Trophoblast cell (in vitro differentiated cells and primary cell): ENCODE measurements at regions not wholly inside any gene's neighbourhood (a gene's known extent, or its start where the extent isn't known, plus 50 kb on each side); places are given as distances from the start of the nearest gene placed in this dataset.

ENCODE experiments used
- DNase-seq, 2 donors: peaks; one replicate each; pipeline ENCODE4 v3.0.0-alpha.2; 2016
- H2AFZ ChIP-seq: 2 replicates; pipeline ENCODE4 v1.6.1; 2013; ENCODE audit warnings: low read length, moderate library complexity, mild to moderate bottlenecking; ENCODE audit not compliant: insufficient read depth, poor library complexity
- H2AK5ac ChIP-seq: 2 replicates; pipeline ENCODE4 v1.6.1; 2013; ENCODE audit warnings: mild to moderate bottlenecking, low read length
- H2BK120ac ChIP-seq: 2 replicates; pipeline ENCODE4 v1.6.1; 2013; ENCODE audit warnings: low read length, mild to moderate bottlenecking, moderate library complexity; ENCODE audit not compliant: insufficient read depth, poor library complexity
- H2BK12ac ChIP-seq: 2 replicates; pipeline ENCODE4 v1.6.1; 2013; ENCODE audit warnings: mild to moderate bottlenecking, low read length, moderate library complexity
- H2BK5ac ChIP-seq: 2 replicates; pipeline ENCODE4 v1.6.1; 2013; ENCODE audit warnings: low read length, low read depth, moderate library complexity, mild to moderate bottlenecking; ENCODE audit not compliant: poor library complexity
- H3K14ac ChIP-seq: 2 replicates; pipeline ENCODE4 v1.6.1; 2013; ENCODE audit warnings: mild to moderate bottlenecking, low read length
- H3K18ac ChIP-seq: 2 replicates; pipeline ENCODE4 v1.6.1; 2013; ENCODE audit warnings: mild to moderate bottlenecking, low read length
- H3K23ac ChIP-seq: 2 replicates; pipeline ENCODE4 v1.6.1; 2013; ENCODE audit warnings: low read length
- H3K27ac ChIP-seq: 2 replicates; pipeline ENCODE4 v1.5.1; 2013; ENCODE audit warnings: low read depth, mild to moderate bottlenecking, inconsistent platforms, low read length, moderate library complexity
- H3K27me3 ChIP-seq: 2 replicates; pipeline ENCODE4 v1.6.1; 2013; ENCODE audit warnings: inconsistent platforms, mild to moderate bottlenecking, low read length, moderate library complexity; ENCODE audit not compliant: insufficient read depth
- H3K36me3 ChIP-seq, 2 experiments: 1 replicate in 1 of 2; 2 replicates in 1 of 2; pipeline ENCODE4 v1.6.1; 2013; ENCODE audit warnings: low read length in 2 of 2, mild to moderate bottlenecking in 2 of 2, moderate library complexity in 1 of 2; ENCODE audit not compliant: insufficient read depth in 2 of 2, control insufficient read depth in 1 of 2
- H3K4ac ChIP-seq: 2 replicates; pipeline ENCODE4 v1.6.1; 2013; ENCODE audit warnings: low read depth, mild to moderate bottlenecking, low read length, moderate library complexity
- H3K4me1 ChIP-seq, 2 experiments: 1 replicate in 1 of 2; 2 replicates in 1 of 2; pipeline ENCODE4 v1.6.1; 2013; ENCODE audit warnings: low read length in 2 of 2, mild to moderate bottlenecking in 2 of 2, moderate library complexity in 1 of 2; ENCODE audit not compliant: insufficient read depth in 2 of 2, control insufficient read depth in 1 of 2
- H3K4me2 ChIP-seq: 2 replicates; pipeline ENCODE4 v1.6.1; 2013; ENCODE audit warnings: inconsistent platforms, mild to moderate bottlenecking, low read length, moderate library complexity
- H3K4me3 ChIP-seq: 2 replicates; pipeline ENCODE4 v1.5.1; 2013; ENCODE audit warnings: mild to moderate bottlenecking, low read depth, low read length, inconsistent platforms
- H3K79me1 ChIP-seq: one replicate; pipeline ENCODE4 v1.6.1; 2013; ENCODE audit warnings: low read length
- H3K79me2 ChIP-seq: 2 replicates; pipeline ENCODE4 v1.6.1; 2013; ENCODE audit warnings: low read length, mild to moderate bottlenecking; ENCODE audit not compliant: control insufficient read depth, insufficient read depth, poor library complexity
- H3K9ac ChIP-seq: 2 replicates; pipeline ENCODE4 v1.6.1; 2013; ENCODE audit warnings: mild to moderate bottlenecking, low read length
- H3K9me3 ChIP-seq: 2 replicates; pipeline ENCODE4 v1.6.1; 2013; ENCODE audit warnings: low read depth, mild to moderate bottlenecking, control low read depth, inconsistent platforms, low read length; ENCODE audit not compliant: insufficient read depth
- H4K12ac ChIP-seq: 2 replicates; pipeline ENCODE4 v1.6.1; 2013; ENCODE audit warnings: low read depth, mild to moderate bottlenecking, low read length, moderate library complexity
- H4K8ac ChIP-seq: 2 replicates; pipeline ENCODE4 v1.6.1; 2013; ENCODE audit warnings: low read depth, mild to moderate bottlenecking, low read length, moderate library complexity
- H4K91ac ChIP-seq: one replicate; pipeline ENCODE4 v1.6.1; 2013; ENCODE audit warnings: low read depth, mild to moderate bottlenecking, low read length, moderate library complexity
- WGBS: extraction: QIAGEN DNeasy Blood & Tissue Kit; methylation state at CpG from one replicate; pipeline ENCODE4 v1.1.7; 2013; ENCODE audit warnings: missing lambda C conversion rate; ENCODE audit not compliant: insufficient read length, insufficient coverage; ENCODE audit errors: extremely low coverage; 5-methylcytosine and 5-hydroxymethylcytosine counted together

DNA sequence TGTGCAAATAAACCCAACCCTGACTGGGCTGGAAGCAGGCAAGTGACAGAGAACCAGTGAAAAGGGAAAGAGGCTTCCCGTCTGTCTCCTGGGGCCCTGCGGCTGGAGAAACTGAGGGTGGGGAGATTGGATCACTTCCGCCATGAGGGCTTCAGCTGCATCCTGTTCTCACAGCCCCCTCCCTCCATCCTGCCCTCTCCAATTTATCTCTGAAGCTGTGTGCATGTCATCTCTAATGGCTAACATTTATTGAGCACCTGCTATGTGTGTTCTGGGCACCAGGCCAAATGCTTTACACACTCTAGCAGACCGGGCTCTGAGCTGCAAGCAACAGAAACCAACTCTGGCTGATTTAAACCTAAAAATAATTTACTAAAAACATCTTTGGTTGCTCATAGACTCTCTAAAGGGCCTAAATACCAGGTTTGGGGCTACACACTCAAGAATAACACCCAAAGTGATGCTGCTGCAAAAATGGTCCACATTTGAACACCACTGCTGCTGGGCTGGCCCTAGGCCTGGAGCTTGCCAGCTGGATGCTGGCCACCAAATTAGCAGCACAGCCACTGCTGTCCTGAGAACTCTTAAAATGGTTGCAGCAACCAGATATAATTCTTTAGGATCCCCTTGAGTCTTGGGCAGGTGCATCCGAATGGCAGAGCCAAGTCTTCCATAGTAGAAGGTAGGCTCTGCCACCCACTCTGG, 123.6 kb upstream of the LRFN2 start:
- Histone ChIP-seq H2AK5ac (no peak overlapping the region), H2BK120ac (no peak overlapping the region), H4K8ac (no peak overlapping the region), H4K12ac (no peak overlapping the region), H3K27ac (no peak overlapping the region), H3K4me3 (no peak overlapping the region), H3K4ac (no peak overlapping the region), H3K4me1 (no peaks in the 10 kb centered on the region), H3K9ac (no peak overlapping the region), H2BK5ac (no peak overlapping the region), H3K79me1 (no peaks in the 10 kb centered on the region), H2AFZ (no peak overlapping the region), H3K9me3 (peaks cover 3% of the 10 kb centered on the region), H4K91ac (no peak overlapping the region), H3K23ac (no peak overlapping the region), H3K14ac (no peak overlapping the region), H3K27me3 (no peaks in the 10 kb centered on the region), H3K18ac (no peak overlapping the region), H3K79me2 (no peaks in the 10 kb centered on the region), H2BK12ac (no peak overlapping the region), H3K36me3 (no peaks in the 10 kb centered on the region), H3K4me2 (no peak overlapping the region)
- WGBS: no CpG with 5 or more reads among the region's 5 CpGs
- DNase-seq: no peak

DNA sequence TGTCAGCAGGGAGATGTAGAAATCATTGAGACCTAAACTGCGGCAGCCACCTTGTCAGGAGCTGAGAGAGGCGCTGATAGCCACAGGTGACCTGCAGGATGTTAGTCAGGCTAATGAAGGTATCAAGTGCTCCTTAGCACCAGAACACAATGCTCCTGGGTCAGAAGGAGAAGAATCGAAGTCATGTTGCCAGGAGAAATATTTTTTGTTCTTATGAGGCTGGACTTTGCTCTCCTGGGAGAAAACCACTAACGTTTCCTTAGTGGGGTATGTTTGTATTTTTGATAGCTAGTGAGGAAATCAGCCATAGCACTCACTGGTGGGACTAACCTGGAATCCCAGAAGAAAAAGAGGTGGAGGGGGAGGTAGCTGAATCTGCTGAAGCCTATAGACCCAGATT, 120.9 kb upstream of the LRFN2 start:
- DNase-seq: no peak
- H3K9ac ChIP-seq: no peak overlapping the region
- no peaks in the 10 kb centered on the region for H3K79me2 ChIP-seq
- no peak overlapping the region for H3K23ac ChIP-seq
- no peaks in the 10 kb centered on the region for H3K27me3 ChIP-seq
- H3K4me3 ChIP-seq: no peak overlapping the region
- H3K14ac ChIP-seq: no peak overlapping the region
- H3K18ac ChIP-seq: no peak overlapping the region
- no peak overlapping the region for H2AK5ac ChIP-seq
- no peak overlapping the region for H2BK120ac ChIP-seq
- H2BK5ac ChIP-seq: no peak overlapping the region
- no peak overlapping the region for H2AFZ ChIP-seq
- no peak overlapping the region for H2BK12ac ChIP-seq
- no peak overlapping the region for H4K8ac ChIP-seq
- no peak overlapping the region for H4K12ac ChIP-seq
- no peaks in the 10 kb centered on the region for H3K4me1 ChIP-seq
- no peaks in the 10 kb centered on the region for H3K79me1 ChIP-seq
- no peak overlapping the region for H3K4ac ChIP-seq
- H4K91ac ChIP-seq: no peak overlapping the region
- no peak overlapping the region for H3K4me2 ChIP-seq
- no peaks in the 10 kb centered on the region for H3K36me3 ChIP-seq
- no peak overlapping the region for H3K27ac ChIP-seq
- no CpG with 5 or more reads among the region's 4 CpGs for WGBS
- peaks cover 3% of the 10 kb centered on the region for H3K9me3 ChIP-seq

DNA sequence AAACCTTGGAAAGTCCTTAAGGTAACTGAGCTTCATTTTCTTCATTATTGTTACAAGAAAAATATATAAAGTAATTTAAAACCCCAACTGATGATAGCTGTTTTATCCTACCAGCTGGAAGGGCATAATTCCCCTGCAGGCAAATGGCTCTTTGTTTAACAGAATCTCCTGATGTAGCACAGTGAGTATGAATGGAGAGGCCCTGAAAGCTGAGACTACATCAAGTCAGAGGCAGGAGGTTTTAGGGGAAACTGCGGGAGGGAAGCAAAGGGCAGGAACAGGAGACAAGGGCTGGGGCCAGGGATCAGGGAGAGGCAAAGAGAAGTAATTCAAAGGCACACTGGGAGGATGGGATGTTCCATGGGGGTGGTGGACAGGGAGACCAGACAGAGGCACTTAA, 119.0 kb upstream of the LRFN2 start:
- Histone ChIP-seq H3K9ac (no peak overlapping the region), H3K4ac (no peak overlapping the region), H3K27ac (no peak overlapping the region), H3K36me3 (no peaks in the 10 kb centered on the region), H3K79me1 (no peaks in the 10 kb centered on the region), H3K27me3 (no peaks in the 10 kb centered on the region), H4K8ac (no peak overlapping the region), H3K4me3 (no peak overlapping the region), H3K9me3 (peaks cover 3% of the 10 kb centered on the region), H3K4me2 (no peak overlapping the region), H2AFZ (no peak overlapping the region), H3K14ac (no peak overlapping the region), H3K23ac (no peak overlapping the region), H2AK5ac (no peak overlapping the region), H3K79me2 (no peaks in the 10 kb centered on the region), H4K91ac (no peak overlapping the region), H2BK12ac (no peak overlapping the region), H4K12ac (no peak overlapping the region), H2BK5ac (no peak overlapping the region), H3K4me1 (no peaks in the 10 kb centered on the region), H3K18ac (no peak overlapping the region), H2BK120ac (no peak overlapping the region)
- no CpG with 5 or more reads among the region's 1 CpG for WGBS
- no peak for DNase-seq

DNA sequence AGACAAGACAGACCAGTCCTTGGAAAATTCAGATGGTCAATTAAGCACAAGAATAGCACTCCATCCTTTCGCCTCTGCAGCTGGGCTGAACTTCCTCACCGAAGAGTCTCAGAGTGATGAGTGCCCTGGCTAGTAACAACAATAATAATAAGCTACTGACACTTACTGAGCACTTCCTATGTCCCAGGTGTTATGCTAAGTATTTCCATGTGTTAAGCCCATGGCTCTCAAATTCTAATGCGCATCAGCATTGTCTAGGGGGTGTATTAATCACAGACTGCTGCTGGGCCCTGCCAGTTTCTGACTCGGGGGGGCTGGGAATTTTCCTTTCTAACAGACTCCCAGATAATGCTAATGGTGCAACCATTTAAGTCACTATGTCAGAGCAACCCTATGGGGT, 118.2 kb upstream of the LRFN2 start:
- Histone ChIP-seq H3K23ac (no peak overlapping the region), H3K27me3 (no peaks in the 10 kb centered on the region), H3K4me3 (no peak overlapping the region), H3K79me1 (no peaks in the 10 kb centered on the region), H3K4me1 (no peaks in the 10 kb centered on the region), H3K36me3 (no peaks in the 10 kb centered on the region), H4K12ac (no peak overlapping the region), H3K9me3 (peaks cover 3% of the 10 kb centered on the region), H2AK5ac (no peak overlapping the region), H3K9ac (no peak overlapping the region), H3K4me2 (no peak overlapping the region), H2BK12ac (no peak overlapping the region), H4K91ac (no peak overlapping the region), H3K79me2 (no peaks in the 10 kb centered on the region), H3K14ac (no peak overlapping the region), H3K27ac (no peak overlapping the region), H4K8ac (no peak overlapping the region), H2BK5ac (no peak overlapping the region), H2AFZ (no peak overlapping the region), H3K18ac (no peak overlapping the region), H2BK120ac (no peak overlapping the region), H3K4ac (no peak overlapping the region)
- no peak for DNase-seq
- no CpG with 5 or more reads among the region's 4 CpGs for WGBS
